ENCODE measurements at regions not wholly inside any gene's neighbourhood (a gene's known extent, or its start where the extent isn't known, plus 50 kb on each side); places are given as distances from the start of the nearest gene placed in this dataset.
"Not testable (repeated sequence)": the region's sequence is repeated elsewhere in the genome, so short reads cannot be mapped to it uniquely, and the experiment has no call there.

- TF ChIP-seq, protein P1, sequence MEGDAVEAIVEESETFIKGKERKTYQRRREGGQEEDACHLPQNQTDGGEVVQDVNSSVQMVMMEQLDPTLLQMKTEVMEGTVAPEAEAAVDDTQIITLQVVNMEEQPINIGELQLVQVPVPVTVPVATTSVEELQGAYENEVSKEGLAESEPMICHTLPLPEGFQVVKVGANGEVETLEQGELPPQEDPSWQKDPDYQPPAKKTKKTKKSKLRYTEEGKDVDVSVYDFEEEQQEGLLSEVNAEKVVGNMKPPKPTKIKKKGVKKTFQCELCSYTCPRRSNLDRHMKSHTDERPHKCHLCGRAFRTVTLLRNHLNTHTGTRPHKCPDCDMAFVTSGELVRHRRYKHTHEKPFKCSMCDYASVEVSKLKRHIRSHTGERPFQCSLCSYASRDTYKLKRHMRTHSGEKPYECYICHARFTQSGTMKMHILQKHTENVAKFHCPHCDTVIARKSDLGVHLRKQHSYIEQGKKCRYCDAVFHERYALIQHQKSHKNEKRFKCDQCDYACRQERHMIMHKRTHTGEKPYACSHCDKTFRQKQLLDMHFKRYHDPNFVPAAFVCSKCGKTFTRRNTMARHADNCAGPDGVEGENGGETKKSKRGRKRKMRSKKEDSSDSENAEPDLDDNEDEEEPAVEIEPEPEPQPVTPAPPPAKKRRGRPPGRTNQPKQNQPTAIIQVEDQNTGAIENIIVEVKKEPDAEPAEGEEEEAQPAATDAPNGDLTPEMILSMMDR (conservative IDR thresholded peaks at IDR 0.05): no peak
- no peak overlapping the region for H3K27ac ChIP-seq
Measured at GRCh38 chr10:125236091-125236490, 75.7 kb upstream of the CTBP2 start.

DNA sequence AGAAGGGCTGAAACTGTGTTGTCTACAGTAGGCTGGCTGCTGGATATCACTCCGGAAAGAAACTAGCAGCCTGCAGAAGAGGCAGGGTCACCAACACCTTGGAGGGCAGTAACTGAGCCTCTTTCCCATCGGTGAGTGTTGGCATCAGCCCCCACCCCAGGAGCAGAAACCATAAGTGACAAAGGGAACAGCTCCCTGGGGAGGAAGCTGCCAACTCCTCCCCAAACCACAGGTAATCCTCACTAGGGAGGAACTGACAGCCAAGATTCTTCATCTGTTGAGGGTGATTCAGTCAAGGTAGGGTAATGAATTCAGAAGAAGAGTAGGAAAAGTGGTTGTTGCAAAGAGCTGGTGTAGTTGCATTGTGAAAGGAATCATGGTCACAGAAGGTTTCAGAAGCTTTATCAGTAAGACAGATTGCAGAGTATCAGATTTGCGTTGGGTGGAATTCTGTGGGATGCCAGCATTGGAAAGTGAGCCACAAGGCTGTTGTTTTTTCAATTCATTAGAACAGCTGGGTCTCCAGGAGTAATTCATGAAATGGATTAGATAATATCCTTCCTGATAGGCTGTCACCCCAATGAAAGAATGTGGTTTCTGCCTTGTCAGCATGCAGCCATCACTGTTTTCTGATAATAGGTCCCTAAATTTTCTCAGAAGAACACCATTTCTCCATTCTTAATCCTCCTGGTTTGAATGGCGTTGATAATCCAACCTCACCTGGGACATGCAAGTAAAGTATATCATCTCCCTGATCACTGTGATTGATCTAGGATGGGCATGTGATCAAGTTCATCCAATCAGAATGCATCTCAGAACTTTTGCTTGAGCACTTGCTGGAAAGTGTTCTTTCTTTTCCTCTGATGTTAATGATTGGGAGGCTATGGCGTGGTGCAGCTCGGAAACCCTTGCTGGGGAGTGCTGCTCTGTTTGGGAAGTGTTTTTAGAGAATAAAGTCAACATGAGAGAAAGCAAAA lies 75.0 kb upstream of the CTBP2 start:
- no peak overlapping the region for H3K27ac ChIP-seq
- TF ChIP-seq, protein P1 (conservative IDR thresholded peaks at IDR 0.05): no peak

GRCh38 chr10:125234576-125234975 lies 74.2 kb upstream of the CTBP2 start:
- H3K27ac ChIP-seq: not testable (repeated sequence)

- TF ChIP-seq, protein P1 (conservative IDR thresholded peaks at IDR 0.05): no peak
- H3K27ac ChIP-seq: no peak overlapping the region
Measured at GRCh38 chr10:125233726-125234125, 73.4 kb upstream of the CTBP2 start.

DNA sequence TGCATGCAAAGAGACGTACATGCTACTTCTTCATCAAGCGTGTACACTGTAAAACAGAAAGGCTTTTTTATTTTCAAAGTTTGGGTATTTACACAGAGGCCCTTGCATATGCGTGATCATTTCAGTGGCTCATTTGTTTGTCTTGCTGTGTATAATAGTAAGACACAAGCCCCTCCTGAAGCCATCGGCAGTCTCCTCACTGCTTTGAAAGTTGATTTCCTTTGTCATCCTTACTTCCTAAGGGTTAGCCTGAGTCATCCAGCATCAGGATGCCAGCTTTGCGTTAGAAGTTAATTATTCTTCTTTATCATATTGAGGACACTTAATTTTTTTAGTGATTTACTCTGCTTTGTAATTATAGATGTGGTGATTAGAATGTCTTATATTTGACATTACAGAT lies 72.5 kb upstream of the CTBP2 start:
- TF ChIP-seq, protein P1 (conservative IDR thresholded peaks at IDR 0.05): no peak
- no peak overlapping the region for H3K27ac ChIP-seq

GRCh38 chr10:125231813-125232475 lies 71.6 kb upstream of the CTBP2 start:
- TF ChIP-seq, protein P1 (conservative IDR thresholded peaks at IDR 0.05): no peak

DNA sequence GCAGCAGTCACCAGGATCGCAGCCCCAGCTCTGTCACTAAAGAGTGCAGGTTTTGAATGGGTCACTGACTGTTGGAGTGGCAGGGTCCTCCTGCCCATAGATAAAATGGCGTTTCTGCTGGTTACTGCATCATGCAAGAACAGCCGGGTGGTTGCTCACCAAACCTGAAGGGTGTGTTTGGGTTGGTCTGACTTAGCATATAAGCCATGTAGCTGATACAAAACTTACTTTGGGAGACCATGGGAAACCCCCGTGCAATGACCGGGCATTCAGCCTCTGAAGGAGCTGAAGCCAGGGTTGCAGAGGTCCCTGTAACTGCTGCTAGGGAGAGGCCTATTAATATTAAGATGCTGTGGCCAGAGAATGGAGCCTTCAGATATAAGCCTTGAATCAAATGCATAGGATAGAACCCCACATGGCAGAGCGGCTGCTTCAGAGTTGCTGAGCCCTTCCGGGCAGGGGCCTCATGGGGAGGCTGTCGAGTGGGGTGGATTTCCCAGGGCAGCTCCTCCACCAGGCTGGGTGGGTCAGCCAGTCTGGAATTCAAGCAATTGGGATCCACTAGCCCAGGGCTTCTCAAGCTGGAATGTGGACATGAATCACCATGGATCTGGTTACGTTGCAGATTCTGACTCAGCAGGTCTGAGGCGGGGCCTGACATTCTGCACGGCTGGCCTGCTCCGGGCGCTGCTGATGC lies 70.9 kb upstream of the CTBP2 start:
- TF ChIP-seq, protein P1 (conservative IDR thresholded peaks at IDR 0.05): no peak
- H3K27ac ChIP-seq: no peak overlapping the region

More at GRCh38 chr10:125231813-125232475, 71.6 kb upstream of the CTBP2 start:
- H3K27ac ChIP-seq: no peak overlapping the region

Data from VCaP (cell line).